ENCODE measurements at regions not wholly inside any gene's neighbourhood (a gene's known extent, or its start where the extent isn't known, plus 50 kb on each side); places are given as distances from the start of the nearest gene placed in this dataset.

- TF ChIP-seq HDAC2 (IDR thresholded peaks at IDR 0.05), result no peak
- no peak for TF ChIP-seq CTCF (IDR thresholded peaks at IDR 0.05 in 2 of 3, conservative IDR thresholded peaks at IDR 0.05 in 1 of 3; ENCODE audit: control insufficient read depth in 2 of 3, extremely low read depth in 1 of 3, insufficient read depth in 1 of 3, low read depth in 3 of 3, low read length in 3 of 3)
- TF ChIP-seq ATF7 (IDR thresholded peaks at IDR 0.05; ENCODE audit: low read depth), result no peak
Measured at GRCh38 chr4:19807505-19807904, 444.2 kb upstream of the SLIT2 start.

All from GM12878 (cell line).